ENCODE measurements at regions not wholly inside any gene's neighbourhood (a gene's known extent, or its start where the extent isn't known, plus 50 kb on each side); places are given as distances from the start of the nearest gene placed in this dataset.

DNA sequence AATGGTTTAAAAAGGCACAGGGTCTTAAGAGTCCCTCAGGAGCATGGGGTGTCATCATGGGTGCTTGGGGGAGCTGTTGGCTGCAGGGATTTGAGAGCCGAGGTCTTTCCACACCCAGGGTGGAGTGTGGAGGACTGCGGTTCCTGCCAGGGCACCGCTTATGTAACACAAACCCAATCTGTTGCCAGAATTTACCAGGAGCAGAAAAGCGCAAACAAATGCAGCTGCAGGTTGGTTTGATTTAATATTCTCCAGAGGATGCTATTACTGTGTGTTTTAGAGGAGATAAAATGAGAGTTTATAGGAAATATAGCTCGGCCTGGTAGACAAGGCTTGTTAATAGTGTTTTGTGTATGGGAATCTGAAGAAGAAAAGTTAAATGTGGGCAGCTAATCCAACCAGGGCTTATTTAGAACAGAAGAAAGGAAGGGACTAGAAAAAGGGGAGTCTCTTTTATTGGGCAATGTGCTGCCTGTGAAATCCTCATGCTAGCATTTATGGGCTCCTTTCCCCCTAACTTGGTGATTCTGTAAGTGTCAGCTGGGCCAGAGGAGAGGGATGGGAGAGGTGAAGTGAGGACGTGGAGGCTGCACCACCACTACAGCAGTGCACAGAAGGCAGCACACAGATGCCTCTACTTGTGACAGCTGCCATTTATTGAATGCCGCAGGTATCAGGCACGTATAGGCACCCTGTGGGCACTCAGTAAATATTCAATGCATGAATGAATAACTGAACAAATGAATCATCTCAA is 174.7 kb downstream of the KATNIP start:
- H3K27me3 Mint-ChIP-seq: no peaks in the 10 kb centered on the region
- no peaks in the 10 kb centered on the region for H3K9me3 Mint-ChIP-seq
- ATAC-seq (replicated peaks): no peak
- no peaks in the 10 kb centered on the region for H3K4me1 Mint-ChIP-seq
- peaks cover 16% of the 10 kb centered on the region for H3K36me3 Mint-ChIP-seq (ENCODE audit: low read depth)
- H3K27ac Mint-ChIP-seq: no peak overlapping the region
- H3K4me3 Mint-ChIP-seq: no peak overlapping the region

DNA sequence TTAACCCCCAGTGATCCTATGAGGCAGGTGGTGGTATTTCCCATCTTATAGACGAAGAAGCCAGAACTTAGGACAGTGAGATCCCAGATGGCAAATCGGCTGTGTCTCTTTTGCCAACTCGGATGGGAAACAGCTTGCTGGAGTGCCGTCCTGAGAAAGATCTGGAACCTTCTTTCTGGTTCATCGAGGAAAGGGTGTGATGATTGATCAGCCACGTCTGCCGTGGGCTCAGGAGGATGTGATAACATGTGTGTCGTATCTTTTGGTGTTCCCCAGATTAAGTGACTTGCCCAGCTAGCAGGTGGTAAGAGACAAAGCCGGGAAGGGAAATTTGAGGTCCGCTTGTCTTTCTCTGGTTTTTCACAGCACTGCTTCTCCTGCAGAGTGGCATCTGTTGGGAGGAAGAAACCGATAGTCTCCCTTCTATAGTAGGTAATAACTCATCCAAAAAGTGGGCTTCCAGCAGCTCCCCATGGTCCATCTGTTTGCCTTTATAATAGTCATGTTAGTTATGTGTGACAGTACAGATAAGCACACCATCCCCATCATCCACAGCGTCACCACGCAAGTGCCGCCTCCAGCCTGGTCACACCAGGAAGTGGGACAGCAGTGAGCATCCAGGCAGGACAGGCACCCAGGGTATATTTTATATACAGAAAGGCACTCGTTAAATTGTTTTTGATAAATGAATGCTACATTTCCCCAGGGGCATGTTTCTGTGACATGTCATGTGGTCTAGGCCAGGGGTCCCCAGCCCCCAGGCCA is 175.5 kb downstream of the KATNIP start:
- H3K9me3 Mint-ChIP-seq: no peaks in the 10 kb centered on the region
- no peaks in the 10 kb centered on the region for H3K27me3 Mint-ChIP-seq
- no peak overlapping the region for H3K4me3 Mint-ChIP-seq
- H3K4me1 Mint-ChIP-seq: no peaks in the 10 kb centered on the region
- H3K27ac Mint-ChIP-seq: no peak overlapping the region
- peaks cover 16% of the 10 kb centered on the region for H3K36me3 Mint-ChIP-seq (ENCODE audit: low read depth)
- no peak for ATAC-seq (replicated peaks)

DNA sequence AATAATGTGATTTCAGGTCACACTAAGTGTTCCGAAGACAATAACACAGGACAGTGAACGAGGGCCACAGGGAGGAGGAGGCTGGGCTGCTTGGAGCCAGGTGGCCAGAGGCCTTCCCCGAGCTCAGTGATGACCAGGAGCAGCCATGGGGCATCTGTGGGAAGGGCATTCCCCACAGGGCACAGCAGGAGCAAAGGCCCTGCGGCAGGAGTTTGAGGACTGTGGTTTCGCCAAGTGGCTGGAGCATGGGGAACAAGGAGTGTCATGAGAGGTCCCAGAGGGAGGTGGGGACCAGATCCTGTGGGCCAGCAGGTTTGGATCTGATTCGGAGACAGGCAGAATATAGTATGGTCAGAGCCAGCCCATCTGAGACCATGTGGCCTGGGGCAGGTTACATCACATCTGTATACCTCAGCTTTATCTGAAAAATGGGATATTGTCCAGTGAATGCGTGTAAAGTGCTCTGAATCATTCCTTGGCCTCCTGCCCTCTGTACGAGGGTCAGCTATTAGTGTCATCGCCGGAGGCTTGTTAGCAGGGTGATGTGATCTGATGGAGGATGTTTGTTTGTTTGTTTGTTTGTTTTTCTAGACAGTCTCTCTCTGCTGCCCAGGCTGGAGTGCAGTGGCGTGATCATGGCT is 176.8 kb downstream of the KATNIP start:
- no peak for ATAC-seq (replicated peaks)

DNA sequence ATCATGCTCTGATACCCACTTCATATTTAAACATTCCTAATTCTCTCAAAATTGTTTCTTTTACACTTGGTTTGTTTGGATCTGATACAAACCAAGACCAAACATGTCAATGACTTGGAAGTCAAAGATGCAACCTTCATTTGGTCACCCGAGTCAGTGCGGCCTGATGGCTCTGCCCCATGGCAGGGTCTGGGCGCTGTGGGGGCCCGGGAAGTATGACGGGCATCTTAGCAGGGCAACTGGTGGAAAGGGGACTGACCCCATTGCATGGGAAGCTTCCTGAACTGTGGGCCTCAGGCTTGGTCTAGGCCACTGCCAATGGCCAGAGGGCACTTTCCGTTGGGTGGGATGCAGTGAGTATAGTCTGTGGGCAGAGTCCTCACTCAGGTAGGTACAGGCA is 178.0 kb downstream of the KATNIP start:
- ATAC-seq (replicated peaks): no peak
- no peaks in the 10 kb centered on the region for H3K9me3 Mint-ChIP-seq
- no peak overlapping the region for H3K4me3 Mint-ChIP-seq
- H3K4me1 Mint-ChIP-seq: no peaks in the 10 kb centered on the region
- no peak overlapping the region for H3K27ac Mint-ChIP-seq
- H3K36me3 Mint-ChIP-seq (ENCODE audit: low read depth): peaks cover 16% of the 10 kb centered on the region
- no peaks in the 10 kb centered on the region for H3K27me3 Mint-ChIP-seq

More for the DNA sequence above, 176.8 kb downstream of the KATNIP start:
- no peaks in the 10 kb centered on the region for H3K27me3 Mint-ChIP-seq
- no peaks in the 10 kb centered on the region for H3K9me3 Mint-ChIP-seq
- H3K4me1 Mint-ChIP-seq: no peaks in the 10 kb centered on the region
- H3K27ac Mint-ChIP-seq: no peak overlapping the region
- peaks cover 16% of the 10 kb centered on the region for H3K36me3 Mint-ChIP-seq (ENCODE audit: low read depth)
- H3K4me3 Mint-ChIP-seq: no peak overlapping the region

DNA sequence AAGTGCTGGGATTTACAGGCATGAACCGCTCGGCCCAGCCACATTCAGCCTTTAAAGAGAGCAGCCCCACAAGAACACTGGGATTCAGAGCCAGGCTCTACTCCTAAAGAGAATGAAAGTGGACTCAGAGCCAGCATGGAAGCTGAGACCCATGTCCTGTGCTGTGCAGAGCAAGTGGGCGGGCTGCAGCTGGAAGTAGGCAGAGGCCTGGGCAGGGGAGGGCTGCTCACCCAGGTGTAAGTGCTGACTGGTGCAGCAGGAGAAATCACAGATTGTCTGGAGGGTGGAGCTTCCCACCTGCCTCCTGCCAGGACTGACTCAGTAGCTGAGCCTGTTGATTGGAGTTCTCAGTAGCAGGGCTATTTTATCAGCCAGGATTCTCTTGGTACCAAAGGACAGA is 178.7 kb downstream of the KATNIP start:
- no peak overlapping the region for H3K27ac Mint-ChIP-seq

DNA sequence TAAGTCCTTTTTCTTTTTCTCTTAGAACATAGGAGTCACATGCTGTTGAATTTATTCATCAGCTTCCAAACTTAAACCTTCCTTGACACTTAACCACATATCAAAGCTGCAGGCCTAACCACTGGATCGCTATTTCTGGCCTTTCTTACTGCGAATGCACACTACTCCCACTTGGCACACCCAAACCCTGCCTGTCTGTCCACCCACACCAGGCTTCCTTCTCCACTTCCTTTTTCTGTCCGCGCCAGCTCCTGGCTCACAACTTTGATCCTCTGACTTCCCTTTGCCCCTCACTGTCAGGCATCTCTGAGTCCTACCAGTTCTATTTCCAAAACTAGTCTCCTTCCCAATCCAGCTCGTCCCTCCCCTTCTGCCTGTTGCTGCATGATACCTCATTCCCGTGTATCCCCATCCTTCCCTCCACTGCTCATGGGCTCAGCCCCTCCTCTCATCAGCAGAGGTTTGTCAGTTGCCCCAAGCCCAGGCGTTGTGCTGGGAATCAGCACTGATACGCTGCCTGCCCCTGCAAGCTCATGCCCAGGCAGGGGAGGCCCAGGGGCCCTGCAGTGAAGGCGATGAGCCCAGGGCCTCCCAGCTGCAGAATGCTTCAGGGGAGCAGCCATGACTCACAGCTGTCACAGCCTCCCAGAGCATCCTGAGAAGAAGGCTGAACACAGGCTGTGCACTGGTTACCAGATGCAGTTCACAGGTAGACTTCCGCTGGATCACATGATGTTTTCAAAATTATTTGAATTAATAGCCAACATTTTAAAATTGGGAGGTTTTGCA is 179.8 kb downstream of the KATNIP start:
- no peak overlapping the region for H3K27ac Mint-ChIP-seq
- H3K4me3 Mint-ChIP-seq: no peak overlapping the region
- ATAC-seq (replicated peaks): no peak
- peaks cover 12% of the 10 kb centered on the region for H3K36me3 Mint-ChIP-seq (ENCODE audit: low read depth)
- no peaks in the 10 kb centered on the region for H3K9me3 Mint-ChIP-seq
- H3K27me3 Mint-ChIP-seq: no peaks in the 10 kb centered on the region
- H3K4me1 Mint-ChIP-seq: no peaks in the 10 kb centered on the region

More for the DNA sequence above, 178.7 kb downstream of the KATNIP start:
- Mint-ChIP-seq H3K4me3 (no peak overlapping the region), H3K27me3 (no peaks in the 10 kb centered on the region), H3K9me3 (no peaks in the 10 kb centered on the region), H3K4me1 (no peaks in the 10 kb centered on the region), H3K36me3 (ENCODE audit: low read depth) (peaks cover 16% of the 10 kb centered on the region)
- ATAC-seq (replicated peaks): no peak

DNA sequence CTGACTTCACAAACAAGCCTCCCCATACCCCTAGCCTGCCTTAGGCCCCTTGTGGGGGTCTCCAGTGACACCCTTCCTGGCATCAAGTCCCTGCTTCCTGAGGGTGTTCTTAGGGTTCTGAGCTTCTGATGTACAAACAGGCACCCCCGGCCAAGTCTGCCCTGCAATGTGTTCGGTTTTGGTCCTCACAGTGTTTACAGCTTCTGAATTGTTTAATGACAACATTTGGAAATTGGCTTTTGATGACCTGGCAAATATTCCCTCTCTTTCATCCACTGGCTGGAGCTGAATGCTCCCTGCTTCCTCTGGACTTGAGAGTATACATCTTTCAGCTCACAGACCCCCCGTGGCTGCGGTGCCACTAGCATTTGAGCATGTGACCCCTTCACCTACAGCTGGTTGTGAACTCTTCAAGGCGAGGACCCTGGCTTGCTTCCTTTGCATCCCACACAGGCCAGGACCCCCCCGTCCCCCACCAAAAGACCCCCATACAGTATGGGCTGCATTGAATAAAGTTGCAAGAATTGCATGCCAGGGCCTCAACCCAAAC is 180.8 kb downstream of the KATNIP start:
- Mint-ChIP-seq H3K4me3 (no peak overlapping the region), H3K27me3 (no peaks in the 10 kb centered on the region), H3K4me1 (no peaks in the 10 kb centered on the region), H3K9me3 (no peaks in the 10 kb centered on the region), H3K36me3 (ENCODE audit: low read depth) (peaks cover 10% of the 10 kb centered on the region), H3K27ac (peak overlapping the region; percentile 4)
- no peak for ATAC-seq (replicated peaks)

DNA sequence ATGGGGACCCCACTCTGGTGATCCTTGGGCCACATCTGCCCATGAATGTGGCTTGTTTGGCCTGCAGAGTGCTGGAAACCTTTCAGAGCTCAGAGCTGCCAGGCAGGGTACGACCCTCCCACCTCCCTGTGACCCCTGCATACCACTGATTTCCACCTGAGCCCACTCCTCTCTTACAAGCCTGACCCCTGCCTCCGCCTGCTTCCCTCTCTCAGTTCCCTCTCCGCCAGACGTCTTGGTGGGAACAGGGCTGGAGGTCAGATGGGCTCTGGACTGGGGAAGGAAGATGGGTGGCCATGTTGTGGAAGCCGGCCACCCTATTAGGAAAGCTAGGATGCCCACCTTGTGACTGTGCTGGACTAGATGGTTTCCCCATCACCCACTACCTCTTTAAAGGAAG is 185.1 kb downstream of the KATNIP start:
- Mint-ChIP-seq H3K27ac (peak overlapping the region; percentile 26), H3K4me3 (no peak overlapping the region), H3K36me3 (ENCODE audit: low read depth) (peaks cover 4% of the 10 kb centered on the region), H3K27me3 (no peaks in the 10 kb centered on the region), H3K4me1 (no peaks in the 10 kb centered on the region), H3K9me3 (no peaks in the 10 kb centered on the region)
- no peak for ATAC-seq (replicated peaks)

DNA sequence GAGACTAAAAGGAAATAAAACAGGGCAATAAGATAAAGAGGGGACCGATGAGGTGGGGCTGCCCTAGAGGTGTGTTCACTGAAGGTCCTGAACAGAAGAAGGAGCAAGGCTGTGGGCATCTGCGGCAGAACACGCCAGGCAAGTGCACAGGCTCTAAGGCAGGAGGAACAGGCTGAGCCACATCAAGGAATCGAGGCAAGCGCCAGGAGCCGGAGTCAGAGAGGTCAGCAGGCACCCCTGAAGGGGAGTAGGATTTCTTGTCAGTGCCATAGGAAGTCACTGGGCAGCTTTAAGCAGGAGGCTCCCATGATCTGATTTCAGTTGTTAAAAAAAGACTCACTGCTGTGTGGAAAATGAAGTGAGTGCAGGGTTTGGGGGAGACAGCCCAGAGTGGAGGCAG is 186.5 kb downstream of the KATNIP start:
- no peaks in the 10 kb centered on the region for H3K27me3 Mint-ChIP-seq
- H3K27ac Mint-ChIP-seq: peak overlapping the region; percentile 1
- no peaks in the 10 kb centered on the region for H3K9me3 Mint-ChIP-seq
- peaks cover 5% of the 10 kb centered on the region for H3K36me3 Mint-ChIP-seq (ENCODE audit: low read depth)
- no peak for ATAC-seq (replicated peaks)
- no peak overlapping the region for H3K4me3 Mint-ChIP-seq
- H3K4me1 Mint-ChIP-seq: no peaks in the 10 kb centered on the region

DNA sequence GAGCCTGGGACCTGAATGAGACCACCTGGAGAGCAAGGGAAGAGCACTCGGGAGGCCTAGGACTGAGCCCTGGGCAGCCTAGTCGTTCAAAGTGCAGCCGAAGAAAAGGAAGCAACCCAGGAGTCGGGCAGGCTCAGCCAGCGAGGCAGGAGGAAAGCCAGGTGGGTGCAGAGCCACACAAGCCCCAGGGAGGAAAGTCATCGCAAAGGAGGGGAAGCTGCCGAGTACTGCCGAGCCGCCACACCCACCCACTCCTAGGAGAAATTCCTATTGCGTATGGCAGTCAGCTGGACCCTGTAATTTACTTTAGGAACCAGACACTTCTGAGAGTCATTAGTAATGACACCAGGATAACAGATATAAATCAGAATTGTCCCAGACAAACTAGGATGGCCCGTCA is 187.6 kb downstream of the KATNIP start:
- Mint-ChIP-seq H3K4me1 (no peaks in the 10 kb centered on the region), H3K9me3 (no peaks in the 10 kb centered on the region), H3K27me3 (no peaks in the 10 kb centered on the region), H3K4me3 (no peak overlapping the region), H3K27ac (no peak overlapping the region), H3K36me3 (ENCODE audit: low read depth) (peaks cover 5% of the 10 kb centered on the region)
- ATAC-seq (replicated peaks): no peak
